ENCODE measurements at regions not wholly inside any gene's neighbourhood (a gene's known extent, or its start where the extent isn't known, plus 50 kb on each side); places are given as distances from the start of the nearest gene placed in this dataset.

GRCh38 chr20:19964289-19965265 lies 52.6 kb upstream of the NAA20 start (continued):
- TF ChIP-seq FOXK2 (IDR thresholded peaks at IDR 0.05) (peak; percentile 88), KAT2B (IDR thresholded peaks at IDR 0.05; ENCODE audit: borderline replicate concordance, low read depth, low read length) (no peak), ZNF597 (CRISPR knock-in tag; IDR thresholded peaks at IDR 0.05) (no peak), ARNT (IDR thresholded peaks at IDR 0.05) (no peak), ZNF33B (CRISPR knock-in tag; IDR thresholded peaks at IDR 0.05) (peak; percentile 100), ERF (CRISPR knock-in tag; IDR thresholded peaks at IDR 0.05) (peak; percentile 100), PAX8 (CRISPR knock-in tag; IDR thresholded peaks at IDR 0.05; ENCODE audit: borderline replicate concordance) (peak; percentile 99), CERS6 (CRISPR knock-in tag; IDR thresholded peaks at IDR 0.05) (peak; percentile 99), NBN (conservative IDR thresholded peaks at IDR 0.05) (no peak), ZNF614 (CRISPR knock-in tag; IDR thresholded peaks at IDR 0.05; ENCODE audit: borderline replicate concordance) (peak; percentile 100), ZNF672 (CRISPR knock-in tag; IDR thresholded peaks at IDR 0.05) (peak; percentile 98), SYNCRIP (IDR thresholded peaks at IDR 0.05; ENCODE audit: insufficient read depth, low read depth, low read length) (no peak), ZNF547 (CRISPR knock-in tag; IDR thresholded peaks at IDR 0.05) (peak; percentile 100), KDM5B (CRISPR knock-in tag; IDR thresholded peaks at IDR 0.05; ENCODE audit: borderline replicate concordance) (peak; percentile 100), RFXAP (CRISPR knock-in tag; IDR thresholded peaks at IDR 0.05; ENCODE audit: borderline replicate concordance) (peak; percentile 98), ZNF790 (CRISPR knock-in tag; IDR thresholded peaks at IDR 0.05; ENCODE audit: borderline replicate concordance) (peak; percentile 99; the same call in 1 of the 2 replicates), GMEB1 (CRISPR knock-in tag; IDR thresholded peaks at IDR 0.05; ENCODE audit: borderline replicate concordance) (peak; percentile 84), U2AF1 (optimal IDR thresholded peaks at IDR 0.05; ENCODE audit: low read depth, low read length) (no peak)
- TF ChIP-seq, protein P1, sequence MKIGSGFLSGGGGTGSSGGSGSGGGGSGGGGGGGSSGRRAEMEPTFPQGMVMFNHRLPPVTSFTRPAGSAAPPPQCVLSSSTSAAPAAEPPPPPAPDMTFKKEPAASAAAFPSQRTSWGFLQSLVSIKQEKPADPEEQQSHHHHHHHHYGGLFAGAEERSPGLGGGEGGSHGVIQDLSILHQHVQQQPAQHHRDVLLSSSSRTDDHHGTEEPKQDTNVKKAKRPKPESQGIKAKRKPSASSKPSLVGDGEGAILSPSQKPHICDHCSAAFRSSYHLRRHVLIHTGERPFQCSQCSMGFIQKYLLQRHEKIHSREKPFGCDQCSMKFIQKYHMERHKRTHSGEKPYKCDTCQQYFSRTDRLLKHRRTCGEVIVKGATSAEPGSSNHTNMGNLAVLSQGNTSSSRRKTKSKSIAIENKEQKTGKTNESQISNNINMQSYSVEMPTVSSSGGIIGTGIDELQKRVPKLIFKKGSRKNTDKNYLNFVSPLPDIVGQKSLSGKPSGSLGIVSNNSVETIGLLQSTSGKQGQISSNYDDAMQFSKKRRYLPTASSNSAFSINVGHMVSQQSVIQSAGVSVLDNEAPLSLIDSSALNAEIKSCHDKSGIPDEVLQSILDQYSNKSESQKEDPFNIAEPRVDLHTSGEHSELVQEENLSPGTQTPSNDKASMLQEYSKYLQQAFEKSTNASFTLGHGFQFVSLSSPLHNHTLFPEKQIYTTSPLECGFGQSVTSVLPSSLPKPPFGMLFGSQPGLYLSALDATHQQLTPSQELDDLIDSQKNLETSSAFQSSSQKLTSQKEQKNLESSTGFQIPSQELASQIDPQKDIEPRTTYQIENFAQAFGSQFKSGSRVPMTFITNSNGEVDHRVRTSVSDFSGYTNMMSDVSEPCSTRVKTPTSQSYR (CRISPR knock-in tag; IDR thresholded peaks at IDR 0.05; ENCODE audit: borderline replicate concordance): peak; percentile 93
- TF ChIP-seq, protein P2, sequence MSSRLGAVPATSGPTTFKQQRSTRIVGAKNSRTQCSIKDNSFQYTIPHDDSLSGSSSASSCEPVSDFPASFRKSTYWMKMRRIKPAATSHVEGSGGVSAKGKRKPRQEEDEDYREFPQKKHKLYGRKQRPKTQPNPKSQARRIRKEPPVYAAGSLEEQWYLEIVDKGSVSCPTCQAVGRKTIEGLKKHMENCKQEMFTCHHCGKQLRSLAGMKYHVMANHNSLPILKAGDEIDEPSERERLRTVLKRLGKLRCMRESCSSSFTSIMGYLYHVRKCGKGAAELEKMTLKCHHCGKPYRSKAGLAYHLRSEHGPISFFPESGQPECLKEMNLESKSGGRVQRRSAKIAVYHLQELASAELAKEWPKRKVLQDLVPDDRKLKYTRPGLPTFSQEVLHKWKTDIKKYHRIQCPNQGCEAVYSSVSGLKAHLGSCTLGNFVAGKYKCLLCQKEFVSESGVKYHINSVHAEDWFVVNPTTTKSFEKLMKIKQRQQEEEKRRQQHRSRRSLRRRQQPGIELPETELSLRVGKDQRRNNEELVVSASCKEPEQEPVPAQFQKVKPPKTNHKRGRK (CRISPR knock-in tag; IDR thresholded peaks at IDR 0.05): peak; percentile 88; the same call in 1 of the 2 replicates

Data from HepG2 (cell line).